Vagina (tissue), 2 donors: ENCODE measurements at regions not wholly inside any gene's neighbourhood (a gene's known extent, or its start where the extent isn't known, plus 50 kb on each side); places are given as distances from the start of the nearest gene placed in this dataset.

Experiments
- CTCF ChIP-seq, 3 experiments: fragments of 450-650 bp in 2 of 3; fragments of 200-600 bp in 1 of 3; sonication (generic) in 1 of 3; IDR thresholded peaks; one replicate each; pipeline ENCODE4 v1.5.1; 2017 to 2019; ENCODE audit warnings: antibody characterized with exemption in 3 of 3, mild to moderate bottlenecking in 2 of 3, moderate library complexity in 2 of 3
- POLR2AphosphoS5 ChIP-seq, 2 donors: sonication (generic); formaldehyde crosslinking; IDR thresholded peaks; one replicate each; pipeline ENCODE4 v1.9.0; 2017; ENCODE audit warnings: antibody characterized with exemption in 2 of 2, mild to moderate bottlenecking in 2 of 2, low read depth in 1 of 2; ENCODE audit not compliant: insufficient read depth in 1 of 2

- no peak for TF ChIP-seq POLR2AphosphoS5 (IDR thresholded peaks at IDR 0.05; ENCODE audit: insufficient read depth in 1 of 2, low read depth in 1 of 2)
- no peak for TF ChIP-seq CTCF (IDR thresholded peaks at IDR 0.05)
Observed at GRCh38 chr4:27217261-27217769, 356.7 kb downstream of the STIM2 start.
